ENCODE measurements at regions not wholly inside any gene's neighbourhood (a gene's known extent, or its start where the extent isn't known, plus 50 kb on each side); places are given as distances from the start of the nearest gene placed in this dataset.

- no peak for DNase-seq
These were observed 411.2 kb upstream of the CTNND2 start for GRCh38 chr5:12315461-12315860.

- no peak for DNase-seq
These were observed 409.4 kb upstream of the CTNND2 start for GRCh38 chr5:12313602-12314001.

- no peak for DNase-seq
These were observed 408.1 kb upstream of the CTNND2 start for GRCh38 chr5:12312343-12312742.

- no peak for DNase-seq
These were observed 389.9 kb upstream of the CTNND2 start for GRCh38 chr5:12294151-12294550.

GRCh38 chr5:12292610-12293204, 388.5 kb upstream of the CTNND2 start:
- DNase-seq, result no peak

- DNase-seq, result no peak
These were observed 380.4 kb upstream of the CTNND2 start for GRCh38 chr5:12284604-12285003.

- no peak for DNase-seq
These were observed 373.4 kb upstream of the CTNND2 start for GRCh38 chr5:12277504-12278192.

GRCh38 chr5:12274236-12274635, 370.0 kb upstream of the CTNND2 start:
- DNase-seq, result no peak

- no peak for DNase-seq
These were observed 368.1 kb upstream of the CTNND2 start for GRCh38 chr5:12272389-12272788.

GRCh38 chr5:12270914-12271313, 366.7 kb upstream of the CTNND2 start:
- no peak for DNase-seq

GRCh38 chr5:12269164-12269563, 364.9 kb upstream of the CTNND2 start:
- DNase-seq, result no peak

- DNase-seq, result no peak
These were observed 354.3 kb upstream of the CTNND2 start for GRCh38 chr5:12258549-12258948.

GRCh38 chr5:12250454-12250853, 346.2 kb upstream of the CTNND2 start:
- DNase-seq, result no peak

- no peak for DNase-seq
These were observed 344.6 kb upstream of the CTNND2 start for GRCh38 chr5:12248831-12249230.

- no peak for DNase-seq
These were observed 341.8 kb upstream of the CTNND2 start for GRCh38 chr5:12246036-12246435.

- no peak for DNase-seq
These were observed 341.2 kb upstream of the CTNND2 start for GRCh38 chr5:12245429-12245828.

GRCh38 chr5:12242950-12243888, 339.0 kb upstream of the CTNND2 start:
- DNase-seq, result no peak

- no peak for DNase-seq
These were observed 333.8 kb upstream of the CTNND2 start for GRCh38 chr5:12237837-12238575.

GRCh38 chr5:12230659-12231058, 326.4 kb upstream of the CTNND2 start:
- DNase-seq, result no peak

GRCh38 chr5:12217039-12217438, 312.8 kb upstream of the CTNND2 start:
- DNase-seq, result no peak

- DNase-seq, result no peak
These were observed 310.2 kb upstream of the CTNND2 start for GRCh38 chr5:12214267-12215015.

GRCh38 chr5:12208366-12209100, 304.3 kb upstream of the CTNND2 start:
- DNase-seq, result no peak

Data from midbrain (tissue), 1 donor.